Activated CD8-positive, alpha-beta T cell treated with anti-CD3 and anti-CD28 coated beads for 36 hours (primary cell): ENCODE measurements at regions not wholly inside any gene's neighbourhood (a gene's known extent, or its start where the extent isn't known, plus 50 kb on each side); places are given as distances from the start of the nearest gene placed in this dataset.

Experiments used
- ATAC-seq: fragments of 200-7000 bp; cut with Tn5 transposase; one replicate; pipeline ENCODE4 v1.10.0; 2021; ENCODE audit warnings: mild to moderate bottlenecking, moderate library complexity
- CTCF ChIA-PET: fragments of 350-600 bp; sonication (Branson Sonifier 250); formaldehyde crosslinking; loops from one replicate; lab custom pipeline; 2021; ENCODE audit warnings: antibody characterized with exemption; lab: Charles Lee
- POLR2A ChIA-PET: fragments of 350-600 bp; sonication (Branson Sonifier 250); formaldehyde crosslinking; loops from one replicate; lab custom pipeline; 2021; ENCODE audit warnings: antibody characterized with exemption; lab: Charles Lee
- DNase-seq: peaks from one replicate; pipeline ENCODE4 v3.0.0-alpha.2; 2020
- H3K27ac Mint-ChIP-seq: one replicate; pipeline ENCODE4 v1.8.0; 2021; ENCODE audit warnings: mild to moderate bottlenecking, mixed read lengths
- H3K27me3 Mint-ChIP-seq: one replicate; pipeline ENCODE4 v1.8.0; 2021; ENCODE audit warnings: mixed read lengths
- H3K36me3 Mint-ChIP-seq: one replicate; pipeline ENCODE4 v1.8.0; 2021; ENCODE audit warnings: low read depth, mixed read lengths
- H3K4me1 Mint-ChIP-seq: one replicate; pipeline ENCODE4 v1.8.0; 2021; ENCODE audit warnings: low read depth, mixed read lengths
- H3K4me3 Mint-ChIP-seq: one replicate; pipeline ENCODE4 v1.8.0; 2021; ENCODE audit warnings: mild to moderate bottlenecking, moderate library complexity, mixed read lengths
- H3K9me3 Mint-ChIP-seq: one replicate; pipeline ENCODE4 v1.8.0; 2021; ENCODE audit warnings: mixed read lengths
- CTCF ChIP-seq: fragments of 200-600 bp; IDR thresholded peaks from one replicate; pipeline ENCODE4 v1.8.0; 2022; ENCODE audit warnings: antibody characterized with exemption, mild to moderate bottlenecking
- intact Hi-C: fragments of 100-400 bp; cut with micrococcal nuclease; formaldehyde crosslinking; loops from one replicate; pipeline ENCODE4 v1.10.0; 2022

GRCh38 chr14:45362505-45362904, 109.5 kb upstream of the MIS18BP1 start:
- H3K27ac Mint-ChIP-seq, result no peak overlapping the region
- ChIA-PET CTCF (no interaction called here), POLR2A (no interaction called here)
- no peak for ATAC-seq
- TF ChIP-seq CTCF, result no peak
- intact Hi-C loops, result no loop called here
- no peak overlapping the region for H3K4me3 Mint-ChIP-seq
- no peaks in the 10 kb centered on the region for H3K4me1 Mint-ChIP-seq
- H3K9me3 Mint-ChIP-seq, result no peaks in the 10 kb centered on the region
- DNase-seq, result no peak
- H3K36me3 Mint-ChIP-seq, result no peaks in the 10 kb centered on the region
- no peaks in the 10 kb centered on the region for H3K27me3 Mint-ChIP-seq

GRCh38 chr14:45361727-45362126, 108.7 kb upstream of the MIS18BP1 start:
- ATAC-seq (no peak), DNase-seq (no peak)

GRCh38 chr14:45359746-45360145, 106.7 kb upstream of the MIS18BP1 start:
- TF ChIP-seq CTCF, result no peak
- no peaks in the 10 kb centered on the region for H3K4me1 Mint-ChIP-seq
- POLR2A ChIA-PET, result no interaction called here
- ATAC-seq (no peak), DNase-seq (no peak)
- H3K36me3 Mint-ChIP-seq, result no peaks in the 10 kb centered on the region
- no peaks in the 10 kb centered on the region for H3K27me3 Mint-ChIP-seq
- H3K4me3 Mint-ChIP-seq, result no peak overlapping the region
- intact Hi-C loops, result no loop called here
- H3K9me3 Mint-ChIP-seq, result no peaks in the 10 kb centered on the region
- CTCF ChIA-PET, result no interaction called here
- no peak overlapping the region for H3K27ac Mint-ChIP-seq

More at GRCh38 chr14:45361727-45362126, 108.7 kb upstream of the MIS18BP1 start:
- intact Hi-C loops, result no loop called here
- no peak for TF ChIP-seq CTCF
- CTCF ChIA-PET, result no interaction called here
- no peak overlapping the region for H3K4me3 Mint-ChIP-seq
- H3K27ac Mint-ChIP-seq, result no peak overlapping the region
- H3K9me3 Mint-ChIP-seq, result no peaks in the 10 kb centered on the region
- H3K4me1 Mint-ChIP-seq, result no peaks in the 10 kb centered on the region
- H3K27me3 Mint-ChIP-seq, result no peaks in the 10 kb centered on the region
- H3K36me3 Mint-ChIP-seq, result no peaks in the 10 kb centered on the region
- POLR2A ChIA-PET, result no interaction called here

- CTCF ChIA-PET, result no interaction called here
- no peak for TF ChIP-seq CTCF
- no peak overlapping the region for H3K4me3 Mint-ChIP-seq
- no peak for ATAC-seq
- peaks cover 18% of the 10 kb centered on the region for H3K9me3 Mint-ChIP-seq
- H3K27me3 Mint-ChIP-seq, result no peaks in the 10 kb centered on the region
- H3K27ac Mint-ChIP-seq, result no peak overlapping the region
- POLR2A ChIA-PET, result no interaction called here
- intact Hi-C loops, result no loop called here
- H3K4me1 Mint-ChIP-seq, result no peaks in the 10 kb centered on the region
- DNase-seq, result no peak
- H3K36me3 Mint-ChIP-seq, result no peaks in the 10 kb centered on the region
Measured at GRCh38 chr14:45332360-45332988, 79.5 kb upstream of the MIS18BP1 start.

GRCh38 chr14:45308745-45309397, 55.9 kb upstream of the MIS18BP1 start:
- H3K27me3 Mint-ChIP-seq, result peaks cover 3% of the 10 kb centered on the region
- intact Hi-C loops, result no loop called here
- H3K4me1 Mint-ChIP-seq, result no peaks in the 10 kb centered on the region
- TF ChIP-seq CTCF, result no peak
- ChIA-PET POLR2A (no interaction called here), CTCF (interaction anchor here (1.0 kb wide), 1 partner anchor 21 kb away, joined by 4 read pairs; no protein-coding TSS in a partner anchor)
- peaks cover 7% of the 10 kb centered on the region for H3K9me3 Mint-ChIP-seq
- DNase-seq (no peak), ATAC-seq (no peak)
- no peaks in the 10 kb centered on the region for H3K36me3 Mint-ChIP-seq
- no peak overlapping the region for H3K4me3 Mint-ChIP-seq
- H3K27ac Mint-ChIP-seq, result no peak overlapping the region
